DMS79 treated with DMSO at 0.1 percent for 48 hours (cell line): ENCODE measurements at regions not wholly inside any gene's neighbourhood (a gene's known extent, or its start where the extent isn't known, plus 50 kb on each side); places are given as distances from the start of the nearest gene placed in this dataset.
"Not testable (repeated sequence)": the region's sequence is repeated elsewhere in the genome, so short reads cannot be mapped to it uniquely, and the experiment has no call there.

ENCODE experiments used
- DNase-seq: peaks from one replicate; lab custom pipeline; 2025; lab: John Stamatoyannopoulos, UW

GRCh38 chr7:146057958-146058357, 58.6 kb upstream of the CNTNAP2 start:
- no peak for DNase-seq

- DNase-seq, result no peak
These were observed 61.7 kb upstream of the CNTNAP2 start for GRCh38 chr7:146054909-146055308.

DNA sequence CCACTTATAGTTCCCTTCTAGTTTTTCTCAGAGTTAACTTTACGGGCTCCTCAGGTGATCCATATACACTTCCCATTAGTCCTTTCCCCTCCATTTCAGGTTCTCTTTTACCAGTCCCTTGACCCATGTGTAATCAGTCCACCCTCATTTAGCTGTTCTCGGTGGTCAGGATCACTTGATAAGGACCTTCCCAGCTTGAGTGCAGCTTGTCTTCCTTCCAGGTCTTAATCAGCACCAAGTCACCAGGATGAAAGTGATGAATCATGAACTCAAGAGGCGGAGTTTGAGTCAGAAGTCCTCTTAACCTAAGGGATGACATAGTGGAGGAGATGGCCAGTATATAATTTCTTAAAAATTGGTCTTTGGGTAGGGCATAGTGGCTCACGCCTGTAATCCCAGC, 63.1 kb upstream of the CNTNAP2 start:
- DNase-seq, result no peak

DNA sequence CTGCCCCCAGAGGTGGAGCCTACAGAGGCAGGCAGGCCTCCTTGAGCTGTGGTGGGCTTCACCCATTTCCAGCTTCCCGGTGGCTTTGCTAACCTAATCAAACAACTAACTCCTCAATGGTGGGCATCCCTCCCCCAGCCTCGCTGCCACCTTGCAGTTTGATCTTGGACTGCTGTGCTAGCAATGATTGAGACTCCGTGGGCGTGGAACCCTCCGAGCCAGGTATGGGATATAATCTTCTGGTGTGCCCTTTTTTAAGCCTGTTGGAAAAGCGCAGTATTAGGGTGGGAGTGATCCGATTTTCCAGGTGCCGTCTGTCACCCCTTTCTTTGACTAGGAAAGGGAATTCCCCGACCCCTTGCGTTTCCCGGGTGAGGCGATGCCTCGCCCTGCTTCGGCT, 73.3 kb upstream of the CNTNAP2 start:
- not testable (repeated sequence) for DNase-seq

DNA sequence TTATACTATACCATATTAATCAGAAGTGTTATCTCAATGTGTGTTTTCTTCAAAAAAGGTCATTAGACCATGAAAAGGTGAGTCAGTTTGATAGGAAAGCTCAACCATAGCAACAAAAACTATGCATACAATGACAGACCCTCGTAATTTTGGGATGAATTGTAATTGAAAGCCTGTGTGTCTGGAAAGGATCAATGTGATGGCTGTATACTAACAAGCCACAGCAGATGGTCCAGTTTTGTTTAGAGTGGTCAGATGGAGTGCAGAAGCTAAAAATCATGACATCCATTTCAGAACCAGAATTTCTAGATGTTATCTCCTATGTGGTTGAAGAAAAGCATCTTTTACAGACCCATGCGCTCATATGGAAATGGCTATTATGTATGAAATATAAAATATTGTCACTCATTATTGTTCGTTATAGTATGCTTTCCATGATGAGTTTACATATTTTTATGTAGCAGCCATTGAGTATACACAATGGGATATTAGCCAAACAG, 88.3 kb upstream of the CNTNAP2 start:
- DNase-seq, result no peak

DNA sequence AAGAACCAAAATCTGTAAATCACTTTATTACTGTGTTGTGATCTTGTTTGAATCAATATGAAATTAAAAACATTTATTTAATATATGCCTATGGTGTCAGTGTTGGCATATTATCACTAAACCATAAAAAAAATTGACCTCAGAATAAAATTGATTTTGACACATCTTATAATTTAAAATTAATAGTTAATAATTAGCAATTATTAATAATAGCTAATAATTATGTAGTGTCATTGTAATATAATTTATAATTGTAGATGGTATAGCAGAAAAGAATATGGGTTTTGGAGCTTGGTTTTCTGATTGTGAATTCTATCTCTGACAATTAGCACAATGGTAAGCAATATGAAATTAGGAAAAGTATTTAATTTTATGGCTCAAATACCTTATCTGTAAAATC, 89.4 kb upstream of the CNTNAP2 start:
- no peak for DNase-seq

DNA sequence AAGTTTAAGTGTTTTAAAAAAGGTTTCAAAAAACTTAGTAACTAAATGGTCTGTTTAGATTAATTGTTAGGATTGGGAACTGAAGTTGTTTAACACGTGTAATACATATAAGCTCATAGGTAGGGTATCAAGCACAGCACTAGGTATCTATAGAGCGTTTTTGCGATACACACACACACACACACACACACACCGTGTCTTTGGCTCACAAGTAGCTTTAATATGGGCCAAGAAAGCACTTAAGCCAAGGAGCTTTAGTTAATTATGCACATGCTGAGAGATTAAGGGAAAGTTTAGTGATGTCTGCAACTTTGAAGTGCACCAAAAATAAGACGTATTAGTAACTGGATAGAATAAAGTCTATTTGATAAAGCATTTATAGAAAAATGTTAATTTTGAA, 93.8 kb upstream of the CNTNAP2 start:
- no peak for DNase-seq

GRCh38 chr7:146019041-146020004, 97.3 kb upstream of the CNTNAP2 start:
- not testable (repeated sequence) for DNase-seq

GRCh38 chr7:146017366-146017765, 99.2 kb upstream of the CNTNAP2 start:
- not testable (repeated sequence) for DNase-seq

GRCh38 chr7:146014154-146014553, 102.4 kb upstream of the CNTNAP2 start:
- DNase-seq, result not testable (repeated sequence)

DNA sequence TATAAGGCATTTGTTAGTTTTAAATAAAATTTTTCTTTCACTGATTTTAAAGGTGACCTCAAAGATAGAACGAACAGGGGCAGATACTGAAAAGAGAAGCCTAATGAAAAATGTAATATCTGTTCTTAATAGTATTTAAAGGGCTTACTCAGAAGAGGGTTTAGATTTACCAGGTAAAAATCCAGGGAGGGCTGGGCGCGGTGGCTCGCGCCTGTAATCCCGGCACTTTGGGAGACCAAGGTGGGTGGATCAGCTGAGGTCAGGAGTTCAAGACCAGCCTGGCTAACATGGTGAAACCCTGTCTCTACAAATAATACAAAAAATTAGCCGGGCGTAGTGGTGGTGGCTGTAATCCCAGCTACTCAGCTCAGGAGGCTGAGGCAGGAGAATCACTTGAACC, 108.3 kb upstream of the CNTNAP2 start:
- DNase-seq, result no peak

GRCh38 chr7:146004805-146005204, 111.8 kb upstream of the CNTNAP2 start:
- no peak for DNase-seq

GRCh38 chr7:146002431-146003078, 114.0 kb upstream of the CNTNAP2 start:
- DNase-seq, result no peak

DNA sequence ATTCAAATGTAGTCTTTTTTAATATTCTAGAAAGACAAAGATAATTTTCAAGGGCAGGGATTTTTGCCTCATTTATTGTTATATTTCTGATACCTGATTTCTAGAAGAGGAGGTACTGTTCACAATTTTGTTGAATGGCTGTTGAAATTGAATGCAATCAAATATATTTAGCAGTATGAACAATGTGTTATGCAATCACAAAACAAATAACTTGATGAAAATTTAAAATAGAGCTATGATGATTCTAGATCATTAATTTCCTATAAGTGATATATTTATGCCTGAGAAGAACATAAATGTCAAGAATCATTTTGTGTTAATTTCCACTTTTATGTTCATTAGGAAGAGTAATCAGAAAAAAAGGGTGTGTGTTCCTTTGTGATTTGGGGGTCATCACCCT, 114.6 kb upstream of the CNTNAP2 start:
- no peak for DNase-seq

- no peak for DNase-seq
These were observed 115.7 kb upstream of the CNTNAP2 start for GRCh38 chr7:146000882-146001281.

GRCh38 chr7:145989469-145989868, 127.1 kb upstream of the CNTNAP2 start:
- DNase-seq, result no peak

DNA sequence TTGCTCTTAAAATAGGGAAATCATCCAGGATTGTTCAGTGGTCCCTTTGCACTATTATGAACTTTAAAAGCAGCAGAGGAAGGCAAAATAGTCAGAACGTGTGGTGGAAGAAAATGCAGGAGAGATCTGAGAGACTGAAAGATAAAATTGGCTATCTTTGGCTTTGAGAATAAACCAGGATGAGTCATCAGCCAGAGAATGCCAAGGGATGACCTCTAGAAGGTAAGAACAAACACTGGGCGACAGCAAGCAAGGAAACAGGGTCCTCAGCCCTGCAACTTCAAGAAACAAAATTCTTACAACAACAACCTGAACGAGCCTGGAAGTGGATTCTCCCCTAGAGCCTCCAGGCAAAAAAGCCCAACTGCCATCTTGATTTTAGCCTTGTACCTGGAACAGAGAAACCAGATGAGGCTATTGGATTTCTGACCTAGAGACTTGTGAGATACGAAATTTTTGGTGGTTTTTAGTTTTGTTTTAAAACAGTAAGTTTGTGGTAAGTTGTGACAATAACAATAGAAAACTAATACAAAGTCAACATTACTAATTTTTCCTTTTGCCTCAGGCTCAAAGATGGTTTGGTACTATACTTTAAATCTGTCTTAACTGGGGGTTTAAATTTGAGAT, 130.2 kb upstream of the CNTNAP2 start:
- DNase-seq, result no peak

- peak; percentile 58 for DNase-seq
These were observed 137.8 kb upstream of the CNTNAP2 start for GRCh38 chr7:145978769-145979168.

GRCh38 chr7:145959981-145960380, 156.6 kb upstream of the CNTNAP2 start:
- DNase-seq, result no peak

GRCh38 chr7:145957160-145957890, 159.3 kb upstream of the CNTNAP2 start:
- DNase-seq, result no peak

DNA sequence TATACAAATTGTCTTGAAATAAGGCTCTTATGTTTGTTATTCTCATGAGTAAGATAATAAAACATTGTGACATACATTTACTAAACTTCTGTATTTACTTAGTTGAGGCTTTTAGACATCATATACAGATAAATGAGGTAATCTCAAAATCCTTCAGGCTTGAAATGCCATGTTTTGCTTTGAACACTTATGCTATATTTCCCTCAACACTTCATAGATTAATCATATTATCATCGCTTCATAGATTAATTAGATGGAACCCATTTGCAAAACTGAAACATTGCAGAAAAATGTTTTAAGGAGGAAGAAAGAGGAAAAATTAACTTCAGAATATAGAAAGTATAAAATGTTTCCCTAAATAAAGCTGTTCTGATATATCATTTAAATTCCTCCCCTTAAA, 165.0 kb upstream of the CNTNAP2 start:
- DNase-seq, result no peak

DNA sequence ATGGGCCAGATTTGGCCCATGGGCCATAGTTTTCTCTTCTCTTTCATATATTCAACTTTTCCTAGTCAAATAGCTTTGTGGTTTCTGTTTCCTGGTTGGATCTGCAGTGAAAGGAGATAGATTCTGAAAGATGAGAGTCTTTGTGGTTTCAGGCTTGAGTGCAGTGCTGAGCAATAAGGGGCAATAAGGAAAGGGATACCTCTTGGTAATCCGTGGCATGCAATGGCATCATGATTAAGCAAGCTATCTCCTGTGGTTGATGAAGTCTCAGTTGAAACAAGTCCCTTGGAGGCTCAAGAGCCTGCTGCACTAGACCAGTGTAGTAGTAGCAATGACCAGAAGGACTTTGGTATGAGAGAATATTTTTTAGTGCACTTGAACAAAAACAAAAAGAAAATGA, 187.7 kb upstream of the CNTNAP2 start:
- no peak for DNase-seq
